PC-3 (cell line): ENCODE measurements at regions not wholly inside any gene's neighbourhood (a gene's known extent, or its start where the extent isn't known, plus 50 kb on each side); places are given as distances from the start of the nearest gene placed in this dataset.

Source experiments
- ATAC-seq: fragments of 200-7000 bp; cut with Tn5 transposase; 2 replicates; pipeline ENCODE4 v1.9.1; 2020; ENCODE audit warnings: mild to moderate bottlenecking, moderate library complexity
- BruUV-seq: library from RNA; stranded (reverse); fragments of 400-500 nt; replicated peaks from 2 replicates; lab custom pipeline; 2021; lab: Mats Ljungman, UMichigan
- CTCF ChIA-PET: fragments of 300-600 bp; sonication (Branson Sonifier 250); formaldehyde crosslinking; loops from one replicate; lab custom pipeline; 2022; ENCODE audit warnings: antibody characterized with exemption; lab: Charles Lee
- POLR2A ChIA-PET: fragments of 300-600 bp; sonication (Branson Sonifier 250); formaldehyde crosslinking; loops from one replicate; lab custom pipeline; 2022; ENCODE audit warnings: antibody characterized with exemption; ENCODE audit not compliant: unreplicated experiment; lab: Charles Lee
- DNase-seq: peaks from one replicate; pipeline ENCODE4 v3.0.0-alpha.2; 2015
- H2AFZ ChIP-seq: fragments of 300-600 bp; sonication (generic); 2 replicates; pipeline ENCODE4 v1.6.0; 2016; ENCODE audit warnings: antibody characterized with exemption, low read length
- H3F3A ChIP-seq: fragments of 300-600 bp; sonication (generic); one replicate; pipeline ENCODE4 v1.6.0; 2017; ENCODE audit warnings: antibody characterized with exemption, low read length, control low read depth, mild to moderate bottlenecking; ENCODE audit not compliant: unreplicated experiment
- H3K27ac ChIP-seq: fragments of 300-600 bp; sonication (generic); 2 replicates; pipeline ENCODE4 v1.5.1; 2016; ENCODE audit warnings: mild to moderate bottlenecking, low read length
- H3K27me3 ChIP-seq: fragments of 300-600 bp; sonication (generic); 2 replicates; pipeline ENCODE4 v1.6.1; 2016; ENCODE audit warnings: low read length, mixed read lengths
- H3K36me3 ChIP-seq: fragments of 300-600 bp; sonication (generic); 2 replicates; pipeline ENCODE4 v1.6.1; 2016; ENCODE audit warnings: low read depth, mixed run types, low read length, mixed read lengths
- H3K4me1 ChIP-seq: fragments of 300-600 bp; sonication (generic); 2 replicates; pipeline ENCODE4 v1.5.1; 2016; ENCODE audit warnings: low read length; ENCODE audit not compliant: insufficient read depth
- H3K4me2 ChIP-seq: fragments of 300-600 bp; sonication (generic); 2 replicates; pipeline ENCODE4 v1.6.0; 2016; ENCODE audit warnings: low read length
- H3K4me3 ChIP-seq: fragments of 300-600 bp; sonication (generic); 2 replicates; pipeline ENCODE4 v1.5.1; 2016; ENCODE audit warnings: mild to moderate bottlenecking, low read length, mixed read lengths
- H3K79me2 ChIP-seq: fragments of 300-600 bp; sonication (generic); 2 replicates; pipeline ENCODE4 v1.6.1; 2017; ENCODE audit warnings: low read length, mixed read lengths
- H3K9ac ChIP-seq: fragments of 300-600 bp; sonication (generic); 2 replicates; pipeline ENCODE4 v1.6.0; 2016; ENCODE audit warnings: mild to moderate bottlenecking, low read length
- H3K9me2 ChIP-seq: fragments of 300-600 bp; sonication (generic); replicated peaks from 2 replicates; pipeline ENCODE4 v1.6.1; 2016; ENCODE audit warnings: mixed run types, low read length, mixed read lengths
- H3K9me3 ChIP-seq: fragments of 300-600 bp; sonication (generic); 2 replicates; pipeline ENCODE4 v1.6.1; 2016; ENCODE audit warnings: low read length, mixed read lengths
- H4K20me1 ChIP-seq: fragments of 300-600 bp; sonication (generic); 2 replicates; pipeline ENCODE4 v1.6.1; 2016; ENCODE audit warnings: low read length, mixed read lengths
- CTCF ChIP-seq: fragments of 300-600 bp; sonication (generic); conservative IDR thresholded peaks from 2 replicates; pipeline ENCODE4 v1.5.1; 2017; ENCODE audit warnings: antibody characterized with exemption, low read depth, mild to moderate bottlenecking, low read length
- EZH2 ChIP-seq: fragments of 300-600 bp; sonication (generic); IDR thresholded peaks from one replicate; pipeline ENCODE4 v1.6.1; 2017; ENCODE audit warnings: antibody characterized with exemption, mild to moderate bottlenecking, low read length; ENCODE audit not compliant: unreplicated experiment
- EZH2phosphoT487 ChIP-seq: fragments of 300-600 bp; sonication (generic); IDR thresholded peaks from 2 replicates; pipeline ENCODE4 v1.6.1; 2018; ENCODE audit warnings: mild to moderate bottlenecking, antibody characterized with exemption, low read length, borderline replicate concordance
- intact Hi-C: fragments of 100-400 bp; cut with micrococcal nuclease; formaldehyde crosslinking; loops from 2 replicates; pipeline ENCODE4 v1.9.0; 2023

- ChIA-PET POLR2A (no interaction called here), CTCF (no interaction called here)
- BruUV-seq = no TSS peak
Measured at GRCh38 chr6:159640322-159640721, 52.7 kb downstream of the SOD2 start.

GRCh38 chr6:159639721-159640120, 53.3 kb downstream of the SOD2 start:
- no peak for TF ChIP-seq EZH2phosphoT487
- TF ChIP-seq CTCF = no peak
- TF ChIP-seq EZH2 = no peak
- BruUV-seq = no TSS peak
- ChIA-PET CTCF (no interaction called here), POLR2A (no interaction called here)
- H3K79me2 ChIP-seq = no peaks in the 10 kb centered on the region
- no peak for ATAC-seq
- no peak overlapping the region for H2AFZ ChIP-seq
- no peaks in the 10 kb centered on the region for H3K9me3 ChIP-seq
- H3K4me2 ChIP-seq = no peak overlapping the region
- no peak for DNase-seq
- no peaks in the 10 kb centered on the region for H3K9me2 ChIP-seq
- no peaks in the 10 kb centered on the region for H3F3A ChIP-seq
- no peaks in the 10 kb centered on the region for H4K20me1 ChIP-seq
- H3K4me3 ChIP-seq = no peak overlapping the region
- no peaks in the 10 kb centered on the region for H3K27me3 ChIP-seq
- intact Hi-C loops = no loop called here
- no peak overlapping the region for H3K27ac ChIP-seq
- no peak overlapping the region for H3K9ac ChIP-seq
- H3K36me3 ChIP-seq = no peaks in the 10 kb centered on the region
- H3K4me1 ChIP-seq = no peaks in the 10 kb centered on the region

More at GRCh38 chr6:159640322-159640721, 52.7 kb downstream of the SOD2 start:
- no peaks in the 10 kb centered on the region for H4K20me1 ChIP-seq
- H3K27me3 ChIP-seq = no peaks in the 10 kb centered on the region
- no peaks in the 10 kb centered on the region for H3K9me2 ChIP-seq
- no peak overlapping the region for H3K4me2 ChIP-seq
- H3K4me1 ChIP-seq = no peaks in the 10 kb centered on the region
- DNase-seq (no peak), ATAC-seq (peak; percentile 33; the same call in 1 of the 2 replicates)
- H3K36me3 ChIP-seq = no peaks in the 10 kb centered on the region
- no peaks in the 10 kb centered on the region for H3K9me3 ChIP-seq
- TF ChIP-seq CTCF = no peak
- no peak for TF ChIP-seq EZH2phosphoT487
- intact Hi-C loops = no loop called here
- no peak overlapping the region for H3K9ac ChIP-seq
- no peaks in the 10 kb centered on the region for H3F3A ChIP-seq
- no peak overlapping the region for H3K27ac ChIP-seq
- H3K4me3 ChIP-seq = no peak overlapping the region
- no peaks in the 10 kb centered on the region for H3K79me2 ChIP-seq
- no peak overlapping the region for H2AFZ ChIP-seq

GRCh38 chr6:159633196-159633595, 59.8 kb downstream of the SOD2 start:
- intact Hi-C loops = no loop called here
- Histone ChIP-seq H3K36me3 (no peaks in the 10 kb centered on the region), H4K20me1 (no peaks in the 10 kb centered on the region), H3K9me2 (no peaks in the 10 kb centered on the region), H3K9ac (no peak overlapping the region), H3K9me3 (no peaks in the 10 kb centered on the region), H2AFZ (no peak overlapping the region), H3K4me1 (no peaks in the 10 kb centered on the region), H3K4me3 (no peak overlapping the region), H3K79me2 (no peaks in the 10 kb centered on the region), H3K4me2 (no peak overlapping the region), H3K27me3 (no peaks in the 10 kb centered on the region), H3K27ac (no peak overlapping the region), H3F3A (no peaks in the 10 kb centered on the region)
- ATAC-seq (peak; percentile 42; the same call in 1 of the 2 replicates), DNase-seq (peak; percentile 45)
- CTCF ChIA-PET = interaction anchor here (0.6 to 1.9 kb wide), 3 partner anchors 11 to 38 kb away, joined by 3 to 5 read pairs (median 4); no protein-coding TSS in a partner anchor
- TF ChIP-seq EZH2 = no peak
- no peak for TF ChIP-seq EZH2phosphoT487
- TF ChIP-seq CTCF = peak; percentile 71
- POLR2A ChIA-PET = no interaction called here
- no TSS peak for BruUV-seq
